Naive thymus-derived CD4-positive, alpha-beta T cell (primary cell): ENCODE measurements at regions not wholly inside any gene's neighbourhood (a gene's known extent, or its start where the extent isn't known, plus 50 kb on each side); places are given as distances from the start of the nearest gene placed in this dataset.

Source experiments
- ATAC-seq: fragments of 150-1000 bp; cut with Tn5 transposase; 2 replicates; pipeline ENCODE4 v1.10.0; 2021; ENCODE audit warnings: mild to moderate bottlenecking, moderate library complexity
- CTCF ChIA-PET: fragments of 350-600 bp; sonication (Branson Sonifier 250); formaldehyde crosslinking; loops from one replicate; lab custom pipeline; 2021; ENCODE audit warnings: antibody characterized with exemption; lab: Charles Lee
- POLR2A ChIA-PET: fragments of 350-600 bp; sonication (Branson Sonifier 250); formaldehyde crosslinking; loops from one replicate; lab custom pipeline; 2021; ENCODE audit warnings: antibody characterized with exemption, inconsistent platforms; lab: Charles Lee
- DNase-seq, 9 donors: peaks; one replicate each; pipeline versions ENCODE4 v3.0.0 to v3.0.0-alpha.2; 2020 to 2022; ENCODE audit warnings: mixed read lengths in 1 of 9
- H3K27ac ChIP-seq: one replicate; pipeline ENCODE4 v1.7.0; 2013; ENCODE audit warnings: mild to moderate bottlenecking, low read depth, low read length, moderate library complexity
- H3K27me3 ChIP-seq, 2 donors: one replicate each; pipeline ENCODE4 v1.7.0; 2013; ENCODE audit warnings: low read length in 2 of 2, mild to moderate bottlenecking in 2 of 2, moderate library complexity in 2 of 2; ENCODE audit not compliant: control insufficient read depth in 2 of 2, insufficient read depth in 2 of 2
- H3K36me3 ChIP-seq, 3 experiments: 1 replicate in 2 of 3; 2 replicates in 1 of 3; pipeline ENCODE4 v1.7.0; 2013; ENCODE audit warnings: low read length in 3 of 3, mild to moderate bottlenecking in 3 of 3, moderate library complexity in 1 of 3; ENCODE audit not compliant: insufficient read depth in 3 of 3, control insufficient read depth in 2 of 3
- H3K4me1 ChIP-seq, 2 donors: one replicate each; pipeline ENCODE4 v1.7.0; 2013; ENCODE audit warnings: low read length in 2 of 2, mild to moderate bottlenecking in 2 of 2, moderate library complexity in 1 of 2; ENCODE audit not compliant: control insufficient read depth in 2 of 2, insufficient read depth in 2 of 2
- H3K4me3 ChIP-seq: 2 replicates; pipeline ENCODE4 v1.7.0; 2013; ENCODE audit warnings: mild to moderate bottlenecking, low read length
- H3K9me3 ChIP-seq, 3 experiments: 1 replicate in 2 of 3; 2 replicates in 1 of 3; pipeline ENCODE4 v1.7.0; 2013; ENCODE audit warnings: low read length in 3 of 3; ENCODE audit not compliant: control insufficient read depth in 2 of 3
- H3K27ac Mint-ChIP-seq, 9 donors: one replicate each; pipeline ENCODE4 v1.8.0; 2020 to 2022; ENCODE audit warnings: mixed read lengths in 9 of 9, mild to moderate bottlenecking in 8 of 9, moderate library complexity in 5 of 9, inconsistent platforms in 2 of 9
- H3K27me3 Mint-ChIP-seq, 5 donors: one replicate each; pipeline ENCODE4 v1.8.0; 2021 to 2022; ENCODE audit warnings: mixed read lengths in 5 of 5, mild to moderate bottlenecking in 1 of 5
- H3K36me3 Mint-ChIP-seq, 5 donors: one replicate each; pipeline ENCODE4 v1.8.0; 2020 to 2022; ENCODE audit warnings: mixed read lengths in 5 of 5, mild to moderate bottlenecking in 3 of 5, inconsistent platforms in 1 of 5
- H3K4me1 Mint-ChIP-seq, 7 donors: one replicate each; pipeline ENCODE4 v1.8.0; 2020 to 2022; ENCODE audit warnings: mixed read lengths in 7 of 7, mild to moderate bottlenecking in 3 of 7, inconsistent platforms in 1 of 7
- H3K4me3 Mint-ChIP-seq, 10 donors: one replicate each; pipeline ENCODE4 v1.8.0; 2020 to 2022; ENCODE audit warnings: mild to moderate bottlenecking in 10 of 10, mixed read lengths in 10 of 10, moderate library complexity in 6 of 10, inconsistent platforms in 2 of 10
- H3K9me3 Mint-ChIP-seq, 11 donors: one replicate each; pipeline ENCODE4 v1.8.0; 2020 to 2022; ENCODE audit warnings: mixed read lengths in 11 of 11, mild to moderate bottlenecking in 4 of 11, inconsistent platforms in 1 of 11, moderate library complexity in 1 of 11
- intact Hi-C, 2 donors: fragments of 100-400 bp; cut with micrococcal nuclease; formaldehyde crosslinking; loops; one replicate each; pipeline ENCODE4 v1.15.1; 2023

DNA sequence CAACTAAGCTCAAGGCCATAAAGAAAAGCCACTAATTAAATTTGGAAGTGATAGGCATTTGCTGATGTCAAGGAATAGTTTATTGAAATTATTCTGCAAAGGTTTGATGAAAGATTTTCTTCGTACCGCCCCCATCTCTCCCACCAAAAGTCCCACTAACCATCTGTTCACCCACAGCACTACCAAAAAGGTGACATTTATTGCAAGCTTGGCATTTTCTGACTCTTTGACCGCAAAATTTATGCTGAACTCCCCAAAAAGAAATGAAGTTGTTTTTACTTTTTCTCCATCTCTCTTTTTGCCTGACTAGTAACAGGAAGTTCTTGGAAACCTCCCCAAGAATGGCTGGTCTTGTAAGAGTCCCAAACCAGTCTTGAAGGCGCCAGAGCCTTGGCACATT is 384.9 kb upstream of the SOX9 start:
- ATAC-seq (no peak), DNase-seq (no peak)
- H3K4me1 ChIP-seq = no peaks in the 10 kb centered on the region
- intact Hi-C loops = no loop called here
- H3K27ac Mint-ChIP-seq = no peak overlapping the region
- H3K27me3 Mint-ChIP-seq = no peaks in the 10 kb centered on the region
- H3K36me3 Mint-ChIP-seq = no peaks in the 10 kb centered on the region
- H3K36me3 ChIP-seq = no peaks in the 10 kb centered on the region
- no peak overlapping the region for H3K4me3 Mint-ChIP-seq
- peaks cover 0 to 9% (median 0%) of the 10 kb centered on the region in 11 donors for H3K9me3 Mint-ChIP-seq
- no peak overlapping the region for H3K4me3 ChIP-seq
- no peaks in the 10 kb centered on the region for H3K27me3 ChIP-seq
- H3K4me1 Mint-ChIP-seq = no peaks in the 10 kb centered on the region
- no peaks in the 10 kb centered on the region for H3K9me3 ChIP-seq
- ChIA-PET CTCF (no interaction called here), POLR2A (no interaction called here)
- H3K27ac ChIP-seq = no peak overlapping the region

DNA sequence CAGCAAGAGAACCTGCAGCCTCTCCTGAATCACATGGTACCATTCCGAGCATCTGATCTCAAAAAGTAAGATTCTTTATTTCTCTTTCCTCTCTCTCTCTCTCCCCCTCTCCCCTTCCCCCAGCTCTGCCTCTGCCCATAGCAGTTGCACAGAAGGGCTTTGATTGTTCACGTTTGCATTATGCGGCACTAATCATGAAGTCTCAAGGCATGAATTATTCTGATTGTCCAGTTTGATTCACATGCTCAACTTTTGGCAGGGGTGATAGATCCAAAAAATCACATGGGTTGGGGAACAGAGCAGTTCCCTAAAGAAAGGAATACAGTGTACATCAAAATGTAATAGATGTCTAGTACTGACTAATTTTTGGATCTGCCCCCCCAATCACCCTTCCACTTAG is 380.0 kb upstream of the SOX9 start:
- Mint-ChIP-seq H3K9me3 (peaks cover 0 to 6% (median 0%) of the 10 kb centered on the region in 11 donors), H3K36me3 (no peaks in the 10 kb centered on the region), H3K4me1 (no peaks in the 10 kb centered on the region), H3K27ac (no peak overlapping the region), H3K4me3 (no peak overlapping the region), H3K27me3 (no peaks in the 10 kb centered on the region)
- intact Hi-C loops = no loop called here
- no peak overlapping the region for H3K4me3 ChIP-seq
- no peaks in the 10 kb centered on the region for H3K9me3 ChIP-seq
- DNase-seq (no peak), ATAC-seq (no peak)
- H3K4me1 ChIP-seq = no peaks in the 10 kb centered on the region
- POLR2A ChIA-PET = no interaction called here
- H3K36me3 ChIP-seq = no peaks in the 10 kb centered on the region
- no peak overlapping the region for H3K27ac ChIP-seq
- CTCF ChIA-PET = no interaction called here
- no peaks in the 10 kb centered on the region for H3K27me3 ChIP-seq

DNA sequence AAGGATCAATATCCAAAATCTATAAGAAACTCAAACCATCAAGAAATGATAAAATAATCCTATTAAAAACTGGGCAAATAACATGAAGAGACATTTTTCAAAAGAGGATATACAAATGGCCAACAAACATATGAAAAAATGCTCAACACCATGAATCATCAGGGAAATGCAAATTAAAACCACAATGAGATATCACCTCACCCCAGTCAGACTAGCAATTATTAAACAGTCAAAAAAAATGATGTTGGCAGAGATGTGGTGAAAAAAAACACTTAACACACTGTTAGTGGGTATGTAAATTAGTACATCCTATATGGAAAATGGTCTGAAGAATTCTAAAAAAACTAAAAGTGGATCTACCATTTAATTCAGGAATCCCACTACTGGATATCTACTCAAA is 379.0 kb upstream of the SOX9 start:
- Histone ChIP-seq H3K9me3 (no peaks in the 10 kb centered on the region), H3K4me1 (no peaks in the 10 kb centered on the region), H3K36me3 (no peaks in the 10 kb centered on the region), H3K4me3 (no peak overlapping the region), H3K27me3 (no peaks in the 10 kb centered on the region), H3K27ac (no peak overlapping the region)
- CTCF ChIA-PET = no interaction called here
- POLR2A ChIA-PET = no interaction called here
- H3K27ac Mint-ChIP-seq = no peak overlapping the region
- H3K36me3 Mint-ChIP-seq = no peaks in the 10 kb centered on the region
- no peak for DNase-seq
- peaks cover 0 to 6% (median 0%) of the 10 kb centered on the region in 11 donors for H3K9me3 Mint-ChIP-seq
- no peaks in the 10 kb centered on the region for H3K4me1 Mint-ChIP-seq
- no peak overlapping the region for H3K4me3 Mint-ChIP-seq
- no peak for ATAC-seq
- intact Hi-C loops = no loop called here
- no peaks in the 10 kb centered on the region for H3K27me3 Mint-ChIP-seq

DNA sequence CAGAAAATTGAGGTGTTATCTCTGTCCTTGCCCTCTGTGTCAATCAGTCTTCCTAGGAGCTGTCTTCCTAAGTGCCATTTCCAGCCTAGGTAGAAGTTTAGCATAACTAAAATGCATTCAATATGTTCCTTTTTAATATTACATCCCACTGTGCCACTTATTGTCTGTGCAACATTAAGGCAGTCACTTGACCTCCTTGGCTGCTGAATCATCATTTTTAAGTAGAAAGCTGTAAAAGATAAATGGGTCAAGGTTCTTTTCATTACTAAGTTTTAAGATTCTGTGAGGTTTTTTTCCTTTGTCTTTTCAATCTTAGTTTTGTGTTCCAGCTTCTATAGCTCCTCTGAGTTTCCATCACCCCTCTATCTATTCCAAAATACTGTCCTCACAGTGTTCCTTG is 371.9 kb upstream of the SOX9 start:
- no peaks in the 10 kb centered on the region for H3K27me3 ChIP-seq

DNA sequence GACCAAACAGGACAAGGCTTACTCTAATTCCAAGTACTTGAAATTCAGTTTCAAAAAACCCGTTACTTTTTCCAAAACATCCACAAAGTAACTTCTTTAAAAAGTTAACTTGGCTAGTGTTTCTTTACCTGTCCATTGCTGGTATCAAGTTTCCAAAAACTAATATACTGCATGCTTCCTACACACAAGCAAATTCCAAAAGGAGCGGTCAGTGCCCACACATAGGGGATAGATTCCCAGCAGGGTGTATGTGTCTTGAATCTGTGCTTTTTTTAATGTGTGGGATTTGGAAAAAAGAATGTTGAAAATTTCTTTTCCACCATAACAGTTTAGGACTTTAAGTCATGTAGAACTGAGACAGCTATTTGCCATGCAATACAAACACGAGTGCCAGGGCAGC is 367.8 kb upstream of the SOX9 start:
- DNase-seq = no peak
- no peaks in the 10 kb centered on the region for H3K36me3 Mint-ChIP-seq
- H3K9me3 Mint-ChIP-seq = peaks cover 0 to 8% (median 0%) of the 10 kb centered on the region in 11 donors
- intact Hi-C loops = no loop called here
- no peak for ATAC-seq
- no peak overlapping the region for H3K27ac ChIP-seq
- no peaks in the 10 kb centered on the region for H3K27me3 ChIP-seq
- POLR2A ChIA-PET = no interaction called here
- no peak overlapping the region for H3K4me3 Mint-ChIP-seq
- H3K9me3 ChIP-seq = no peaks in the 10 kb centered on the region
- no peaks in the 10 kb centered on the region for H3K4me1 ChIP-seq
- H3K4me3 ChIP-seq = no peak overlapping the region
- CTCF ChIA-PET = no interaction called here
- no peaks in the 10 kb centered on the region for H3K4me1 Mint-ChIP-seq
- H3K36me3 ChIP-seq = no peaks in the 10 kb centered on the region
- no peaks in the 10 kb centered on the region for H3K27me3 Mint-ChIP-seq
- H3K27ac Mint-ChIP-seq = no peak overlapping the region

More for the DNA sequence above, 371.9 kb upstream of the SOX9 start:
- intact Hi-C loops = no loop called here
- Histone ChIP-seq H3K4me1 (no peaks in the 10 kb centered on the region), H3K9me3 (no peaks in the 10 kb centered on the region), H3K27ac (no peak overlapping the region), H3K36me3 (no peaks in the 10 kb centered on the region), H3K4me3 (no peak overlapping the region)
- ATAC-seq = no peak
- peaks cover 0 to 6% (median 0%) of the 10 kb centered on the region in 11 donors for H3K9me3 Mint-ChIP-seq
- DNase-seq = no peak
- no peak overlapping the region for H3K27ac Mint-ChIP-seq
- ChIA-PET POLR2A (no interaction called here), CTCF (no interaction called here)
- H3K4me3 Mint-ChIP-seq = no peak overlapping the region
- H3K36me3 Mint-ChIP-seq = no peaks in the 10 kb centered on the region
- H3K4me1 Mint-ChIP-seq = no peaks in the 10 kb centered on the region
- no peaks in the 10 kb centered on the region for H3K27me3 Mint-ChIP-seq

DNA sequence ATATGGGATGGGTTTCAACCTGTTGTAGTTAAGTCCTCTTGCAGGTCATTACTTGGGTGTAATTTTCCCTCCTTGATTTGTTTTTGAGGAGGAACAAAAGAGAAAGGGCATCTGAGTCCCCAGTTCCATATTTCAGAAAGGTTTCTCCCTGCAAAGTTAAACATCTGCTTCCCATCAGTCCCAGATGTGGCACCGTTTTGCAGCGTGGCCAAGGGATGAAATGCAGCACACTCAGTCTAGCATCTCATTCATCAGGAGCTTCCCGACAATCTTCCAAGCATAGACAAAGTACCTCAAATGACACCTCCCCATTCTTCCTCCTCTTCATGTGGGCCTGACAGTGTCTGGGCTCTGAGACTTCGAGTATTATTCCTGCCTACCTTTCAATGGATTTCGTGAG is 363.7 kb upstream of the SOX9 start:
- peaks cover 0 to 10% (median 0%) of the 10 kb centered on the region in 11 donors for H3K9me3 Mint-ChIP-seq
- ChIA-PET CTCF (no interaction called here), POLR2A (no interaction called here)

DNA sequence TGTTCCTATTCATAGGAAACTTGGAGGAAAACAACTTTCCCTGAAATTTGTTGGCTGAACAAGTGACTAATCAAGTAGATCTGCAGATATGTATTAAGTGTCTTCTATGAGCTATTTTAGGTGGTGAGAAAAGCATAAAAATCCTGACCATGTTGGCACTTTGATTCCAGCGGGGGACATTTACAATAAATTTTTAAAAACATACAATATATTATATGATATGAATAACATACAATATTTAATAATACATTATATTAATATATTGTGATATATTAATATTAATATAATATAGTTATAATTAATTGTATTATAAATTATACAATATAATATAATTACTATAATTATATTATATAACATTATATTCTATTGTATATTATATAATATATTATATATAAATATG is 362.9 kb upstream of the SOX9 start:
- H3K9me3 ChIP-seq = no peaks in the 10 kb centered on the region
- no peak overlapping the region for H3K4me3 Mint-ChIP-seq

More for the DNA sequence above, 363.7 kb upstream of the SOX9 start:
- H3K4me3 ChIP-seq = no peak overlapping the region
- H3K4me3 Mint-ChIP-seq = no peak overlapping the region
- H3K4me1 ChIP-seq = no peaks in the 10 kb centered on the region
- no peak overlapping the region for H3K27ac ChIP-seq
- no peaks in the 10 kb centered on the region for H3K27me3 ChIP-seq
- DNase-seq = no peak
- H3K9me3 ChIP-seq = no peaks in the 10 kb centered on the region
- no peaks in the 10 kb centered on the region for H3K27me3 Mint-ChIP-seq
- H3K36me3 ChIP-seq = no peaks in the 10 kb centered on the region
- no peaks in the 10 kb centered on the region for H3K4me1 Mint-ChIP-seq
- no peaks in the 10 kb centered on the region for H3K36me3 Mint-ChIP-seq
- no peak for ATAC-seq
- no peak overlapping the region for H3K27ac Mint-ChIP-seq
- intact Hi-C loops = no loop called here

More for the DNA sequence above, 362.9 kb upstream of the SOX9 start:
- no peaks in the 10 kb centered on the region for H3K36me3 Mint-ChIP-seq
- peaks cover 0 to 10% (median 0%) of the 10 kb centered on the region in 11 donors for H3K9me3 Mint-ChIP-seq
- H3K27me3 Mint-ChIP-seq = no peaks in the 10 kb centered on the region
- Histone ChIP-seq H3K27ac (no peak overlapping the region), H3K27me3 (no peaks in the 10 kb centered on the region), H3K4me3 (no peak overlapping the region), H3K36me3 (no peaks in the 10 kb centered on the region), H3K4me1 (no peaks in the 10 kb centered on the region)
- intact Hi-C loops = no loop called here
- H3K4me1 Mint-ChIP-seq = no peaks in the 10 kb centered on the region
- POLR2A ChIA-PET = no interaction called here
- H3K27ac Mint-ChIP-seq = no peak overlapping the region
- ATAC-seq (no peak), DNase-seq (no peak)
- CTCF ChIA-PET = no interaction called here
